ENCODE measurements at regions not wholly inside any gene's neighbourhood (a gene's known extent, or its start where the extent isn't known, plus 50 kb on each side); places are given as distances from the start of the nearest gene placed in this dataset.

DNA sequence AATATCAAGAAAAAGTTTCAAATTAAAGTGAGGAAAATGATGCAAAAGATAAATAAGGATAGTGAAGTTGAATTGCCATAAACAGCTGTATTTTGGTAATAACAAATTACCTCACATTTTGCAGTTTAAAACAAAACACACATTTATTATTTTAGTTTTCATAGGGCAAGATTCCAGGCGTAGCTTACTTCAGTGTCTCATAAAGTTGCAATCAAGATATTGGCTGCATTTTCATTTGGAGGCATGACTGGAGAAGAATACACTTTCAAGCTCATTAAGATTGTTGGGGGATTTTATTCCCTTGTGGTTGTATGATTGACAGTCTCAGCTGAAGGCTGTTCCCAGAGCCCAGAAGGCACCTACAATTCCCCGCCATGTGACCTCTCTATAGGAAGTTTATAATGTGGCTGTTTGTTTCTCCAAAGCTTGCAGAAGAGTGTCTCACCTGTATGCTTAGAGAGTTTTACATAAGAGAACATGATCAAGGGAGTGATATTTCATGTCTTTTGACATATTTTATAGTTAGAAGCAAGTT lies 151.4 kb downstream of the OTOL1 start:
- Histone ChIP-seq H3K9me3 (ENCODE audit: low read length) (no peaks in the 10 kb centered on the region), H3K36me3 (replicated peaks in 1 of 2; ENCODE audit: control insufficient read depth in 1 of 2, insufficient read depth in 2 of 2, low read length in 2 of 2) (no peaks in the 10 kb centered on the region), H3K79me2 (ENCODE audit: insufficient read depth, low read length) (no peaks in the 10 kb centered on the region), H3K4me3 (replicated peaks in 1 of 3; ENCODE audit: insufficient read depth in 1 of 3, low read depth in 2 of 3, low read length in 3 of 3) (no peak overlapping the region), H4K20me1 (ENCODE audit: insufficient read depth, low read length) (no peaks in the 10 kb centered on the region), H3K9ac (ENCODE audit: insufficient read depth, low read depth, low read length) (no peak overlapping the region), H3K27ac (ENCODE audit: extremely low read length, insufficient read depth, low read length) (no peak overlapping the region), H3K4me1 (ENCODE audit: insufficient read depth, low read length) (no peaks in the 10 kb centered on the region), H3K4me2 (ENCODE audit: low read depth, low read length) (no peak overlapping the region), H3K27me3 (ENCODE audit: control insufficient read depth in 1 of 2, insufficient read depth in 2 of 2, low read length in 2 of 2) (no peaks in the 10 kb centered on the region), H2AFZ (ENCODE audit: low read length) (no peak overlapping the region)
- WGBS (ENCODE audit: low lambda C conversion rate): 29% methylated on average over 2 of the region's 2 CpGs
- BruUV-seq (replicated peaks): no TSS peak
- ATAC-seq: no peak
- intact Hi-C loops (cut with micrococcal nuclease; ENCODE audit: unreplicated experiment): no loop called here
- ChIA-PET CTCF (ENCODE audit: low intra/inter-chr PET ratio, low total read pairs) (no interaction called here), POLR2A (no interaction called here)
- DNase-seq (ENCODE audit: low spot score): no peak
- in situ Hi-C loops (cut with HindIII; ENCODE audit: extremely low pct_ligation_motif_present, low pct_unique_long_range_greater_than_20kb): no loop called here
- no peak for TF ChIP-seq ZSCAN12 (CRISPR knock-in tag; IDR thresholded peaks at IDR 0.05)
- TF ChIP-seq HNRNPH1 (optimal IDR thresholded peaks at IDR 0.05; ENCODE audit: low read depth, low read length): no peak
- TF ChIP-seq SMYD3 (CRISPR knock-in tag; IDR thresholded peaks at IDR 0.05): no peak
- no peak for TF ChIP-seq FOXA1 (IDR thresholded peaks at IDR 0.05)
- no peak for TF ChIP-seq FOXA1 (CRISPR knock-in tag; IDR thresholded peaks at IDR 0.05)
- TF ChIP-seq ZNF563 (CRISPR knock-in tag; IDR thresholded peaks at IDR 0.05): no peak
- no peak for TF ChIP-seq ZFP62 (CRISPR knock-in tag; IDR thresholded peaks at IDR 0.05)
- TF ChIP-seq SP140L (CRISPR knock-in tag; IDR thresholded peaks at IDR 0.05; ENCODE audit: borderline replicate concordance): no peak
- TF ChIP-seq ZNF138 (CRISPR knock-in tag; IDR thresholded peaks at IDR 0.05; ENCODE audit: low read depth): no peak
- no peak for TF ChIP-seq ZFY (CRISPR knock-in tag; IDR thresholded peaks at IDR 0.05)
- no peak for TF ChIP-seq SOX13 (IDR thresholded peaks at IDR 0.05)
- no peak for TF ChIP-seq SOX13 (CRISPR knock-in tag; conservative IDR thresholded peaks at IDR 0.05 in 1 of 2, IDR thresholded peaks at IDR 0.05 in 1 of 2)
- no peak for TF ChIP-seq SOX5 (CRISPR knock-in tag; IDR thresholded peaks at IDR 0.05; ENCODE audit: borderline replicate concordance)
- TF ChIP-seq FOXP1 (IDR thresholded peaks at IDR 0.05): no peak
- no peak for TF ChIP-seq FOXP1 (CRISPR knock-in tag; IDR thresholded peaks at IDR 0.05)
- no peak for TF ChIP-seq PHF21A (CRISPR knock-in tag; IDR thresholded peaks at IDR 0.05)
- no peak for TF ChIP-seq ZGPAT (CRISPR knock-in tag; IDR thresholded peaks at IDR 0.05)
- no peak for FAIRE-seq

All from HepG2 (cell line).